Endodermal cell (in vitro differentiated cells): ENCODE measurements at regions not wholly inside any gene's neighbourhood (a gene's known extent, or its start where the extent isn't known, plus 50 kb on each side); places are given as distances from the start of the nearest gene placed in this dataset.
A peak's percentile ranks its signal among the peaks of the same experiment; 100 is the strongest.

Experiments
- DNase-seq: peaks from one replicate; pipeline ENCODE4 v3.0.0-alpha.2; 2017
- H3K27ac ChIP-seq: 2 replicates; pipeline ENCODE4 v1.5.1; 2013; ENCODE audit warnings: mild to moderate bottlenecking, low read depth, low read length, moderate library complexity
- H3K27me3 ChIP-seq: 2 replicates; pipeline ENCODE4 v1.6.1; 2013; ENCODE audit warnings: mild to moderate bottlenecking, low read length, moderate library complexity; ENCODE audit not compliant: insufficient read depth, control insufficient read depth, poor library complexity, severe bottlenecking
- H3K36me3 ChIP-seq: 2 replicates; pipeline ENCODE4 v1.7.0; 2013; ENCODE audit warnings: mild to moderate bottlenecking, low read length, moderate library complexity; ENCODE audit not compliant: control insufficient read depth, insufficient read depth
- H3K4me1 ChIP-seq: one replicate; pipeline ENCODE4 v1.7.0; 2013; ENCODE audit warnings: low read length; ENCODE audit not compliant: control insufficient read depth, insufficient read depth
- H3K4me3 ChIP-seq: 2 replicates; pipeline ENCODE4 v1.5.1; 2013; ENCODE audit warnings: mild to moderate bottlenecking, low read length, moderate library complexity
- H3K9ac ChIP-seq: 2 replicates; pipeline ENCODE4 v1.6.1; 2013; ENCODE audit warnings: mild to moderate bottlenecking, low read length, moderate library complexity; ENCODE audit not compliant: poor library complexity, severe bottlenecking; ENCODE audit errors: extremely low read depth
- H3K9me3 ChIP-seq: 2 replicates; pipeline ENCODE4 v1.6.1; 2013; ENCODE audit warnings: mild to moderate bottlenecking, low read length, moderate library complexity; ENCODE audit not compliant: control insufficient read depth
- H3K27ac Mint-ChIP-seq: 2 replicates; pipeline ENCODE4 v1.8.0; 2020; ENCODE audit warnings: mixed read lengths
- H3K27me3 Mint-ChIP-seq: 2 replicates; pipeline ENCODE4 v1.8.0; 2021; ENCODE audit warnings: mild to moderate bottlenecking, mixed read lengths; ENCODE audit not compliant: insufficient read depth
- H3K36me3 Mint-ChIP-seq: 2 replicates; pipeline ENCODE4 v1.8.0; 2020; ENCODE audit warnings: low read depth, mixed read lengths
- H3K4me1 Mint-ChIP-seq: 2 replicates; pipeline ENCODE4 v1.8.0; 2020; ENCODE audit warnings: mixed read lengths
- H3K4me3 Mint-ChIP-seq: 2 replicates; pipeline ENCODE4 v1.8.0; 2020; ENCODE audit warnings: mild to moderate bottlenecking, moderate library complexity, mixed read lengths
- H3K9me3 Mint-ChIP-seq: 2 replicates; pipeline ENCODE4 v1.8.0; 2020; ENCODE audit warnings: mild to moderate bottlenecking, mixed read lengths
- CTCF ChIP-seq: fragments of 200-600 bp; sonication (generic); conservative IDR thresholded peaks from 2 replicates; pipeline ENCODE4 v1.5.0; 2021; ENCODE audit warnings: antibody characterized with exemption, mild to moderate bottlenecking
- WGBS, 2 experiments: methylation state at CpG; one replicate each; pipeline versions ENCODE4 v1.1.5 to v1.1.7; 2013; ENCODE audit warnings: missing lambda C conversion rate in 2 of 2, mixed read lengths in 1 of 2; ENCODE audit not compliant: insufficient coverage in 1 of 2, insufficient read length in 1 of 2; 5-methylcytosine and 5-hydroxymethylcytosine counted together

- H3K4me1 ChIP-seq = no peaks in the 10 kb centered on the region
- H3K4me3 Mint-ChIP-seq = no peak overlapping the region
- H3K27me3 Mint-ChIP-seq = no peaks in the 10 kb centered on the region
- no peak for TF ChIP-seq CTCF
- no peak overlapping the region for H3K4me3 ChIP-seq
- no peaks in the 10 kb centered on the region for H3K4me1 Mint-ChIP-seq
- H3K9me3 Mint-ChIP-seq = peaks cover 8% of the 10 kb centered on the region
- no peaks in the 10 kb centered on the region for H3K27me3 ChIP-seq
- 98 to 100% methylated on average over 5 to 6 of the region's 6 CpGs for WGBS, 2 experiments
- no peak overlapping the region for H3K27ac ChIP-seq
- H3K9me3 ChIP-seq = no peaks in the 10 kb centered on the region
- no peaks in the 10 kb centered on the region for H3K36me3 ChIP-seq
- H3K9ac ChIP-seq = no peak overlapping the region
- no peak overlapping the region for H3K27ac Mint-ChIP-seq
- peak; percentile 12 for DNase-seq
- no peaks in the 10 kb centered on the region for H3K36me3 Mint-ChIP-seq
Observed at GRCh38 chr1:234863551-234863971, 253.6 kb upstream of the IRF2BP2 start.

GRCh38 chr1:234862944-234863515 is 253.1 kb upstream of the IRF2BP2 start:
- Mint-ChIP-seq H3K36me3 (no peaks in the 10 kb centered on the region), H3K4me1 (no peaks in the 10 kb centered on the region), H3K4me3 (no peak overlapping the region), H3K9me3 (peaks cover 8% of the 10 kb centered on the region), H3K27me3 (no peaks in the 10 kb centered on the region), H3K27ac (no peak overlapping the region)
- no peak for TF ChIP-seq CTCF
- Histone ChIP-seq H3K27ac (peak overlapping the region; percentile 78), H3K4me3 (no peak overlapping the region), H3K36me3 (no peaks in the 10 kb centered on the region), H3K9ac (no peak overlapping the region), H3K9me3 (no peaks in the 10 kb centered on the region), H3K27me3 (no peaks in the 10 kb centered on the region), H3K4me1 (no peaks in the 10 kb centered on the region)
- 77 to 92% methylated on average over 9 to 13 of the region's 13 CpGs for WGBS, 2 experiments
- peak; percentile 37 for DNase-seq

GRCh38 chr1:234862360-234862943 is 252.5 kb upstream of the IRF2BP2 start:
- Histone ChIP-seq H3K27me3 (no peaks in the 10 kb centered on the region), H3K9me3 (no peaks in the 10 kb centered on the region), H3K4me3 (no peak overlapping the region), H3K4me1 (no peaks in the 10 kb centered on the region), H3K36me3 (no peaks in the 10 kb centered on the region), H3K9ac (no peak overlapping the region), H3K27ac (peak overlapping the region; percentile 78)
- H3K4me3 Mint-ChIP-seq = no peak overlapping the region
- 80 to 89% methylated on average over 5 to 7 of the region's 7 CpGs for WGBS, 2 experiments
- no peak for TF ChIP-seq CTCF
- H3K36me3 Mint-ChIP-seq = no peaks in the 10 kb centered on the region
- H3K27me3 Mint-ChIP-seq = no peaks in the 10 kb centered on the region
- peaks cover 8% of the 10 kb centered on the region for H3K9me3 Mint-ChIP-seq
- peak; percentile 13 for DNase-seq
- H3K27ac Mint-ChIP-seq = no peak overlapping the region
- H3K4me1 Mint-ChIP-seq = no peaks in the 10 kb centered on the region
